NOMO-1 treated with DMSO at 0.1 percent for 48 hours (cell line): ENCODE measurements at regions not wholly inside any gene's neighbourhood (a gene's known extent, or its start where the extent isn't known, plus 50 kb on each side); places are given as distances from the start of the nearest gene placed in this dataset.
"Not testable (repeated sequence)": the region's sequence is repeated elsewhere in the genome, so short reads cannot be mapped to it uniquely, and the experiment has no call there.

ENCODE experiments used
- DNase-seq: peaks from one replicate; lab custom pipeline; 2025; ENCODE audit not compliant: unreplicated experiment; lab: John Stamatoyannopoulos, UW

DNA sequence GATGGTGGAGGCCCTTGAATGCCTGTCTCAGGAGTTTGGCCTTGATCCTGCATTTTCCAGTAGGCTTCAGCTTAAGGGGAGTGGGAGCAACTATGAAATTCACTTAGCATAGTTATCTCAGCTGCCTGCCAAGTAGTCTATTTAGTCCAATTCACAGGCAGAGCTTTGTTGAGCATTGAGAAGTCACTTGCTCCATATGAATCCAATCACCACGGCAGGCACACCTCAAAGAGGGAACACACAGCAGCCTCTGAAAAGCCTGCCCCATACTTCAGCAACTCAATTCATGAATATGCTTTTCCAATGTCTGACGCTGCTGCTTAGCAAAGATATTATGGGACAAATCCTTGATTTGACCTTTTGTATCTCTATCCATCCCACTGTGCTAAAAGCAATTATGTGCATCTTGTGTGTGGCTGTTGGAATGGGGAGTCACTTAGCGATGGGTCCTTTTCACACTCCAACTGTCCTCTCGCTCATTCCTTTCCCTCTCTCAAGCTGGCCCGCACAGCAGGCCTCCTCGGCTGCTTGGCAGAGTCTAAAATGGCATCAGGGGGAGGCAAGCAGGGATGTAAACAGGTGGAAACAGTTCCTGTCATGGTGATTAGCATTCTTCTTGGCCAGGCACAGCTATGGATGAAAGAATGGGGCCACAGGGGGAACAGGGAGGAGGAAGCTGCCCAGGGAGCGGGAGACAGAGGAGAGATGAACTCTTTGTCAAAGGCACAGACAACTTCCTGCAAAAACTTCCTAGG lies 56.0 kb upstream of the LRPPRC start:
- no peak for DNase-seq

DNA sequence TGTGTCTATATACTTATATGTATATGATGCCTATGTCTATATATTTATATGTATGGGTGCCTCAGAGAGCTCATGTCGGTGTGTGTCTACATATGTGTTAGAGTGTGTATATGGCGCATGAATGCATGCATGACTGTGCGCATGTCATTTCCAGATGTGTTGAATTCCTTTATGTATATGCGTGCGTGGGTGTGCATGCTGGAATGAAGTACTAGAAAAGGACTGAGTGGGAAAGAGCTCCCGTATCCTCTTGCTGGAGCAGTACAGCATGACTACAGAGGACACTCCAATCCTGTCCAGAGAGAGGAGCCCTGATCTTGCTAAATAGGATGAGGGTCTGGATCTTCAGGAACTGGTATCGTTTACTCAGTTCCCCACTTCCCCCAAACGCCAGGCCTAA lies 56.8 kb upstream of the LRPPRC start:
- DNase-seq, result no peak

DNA sequence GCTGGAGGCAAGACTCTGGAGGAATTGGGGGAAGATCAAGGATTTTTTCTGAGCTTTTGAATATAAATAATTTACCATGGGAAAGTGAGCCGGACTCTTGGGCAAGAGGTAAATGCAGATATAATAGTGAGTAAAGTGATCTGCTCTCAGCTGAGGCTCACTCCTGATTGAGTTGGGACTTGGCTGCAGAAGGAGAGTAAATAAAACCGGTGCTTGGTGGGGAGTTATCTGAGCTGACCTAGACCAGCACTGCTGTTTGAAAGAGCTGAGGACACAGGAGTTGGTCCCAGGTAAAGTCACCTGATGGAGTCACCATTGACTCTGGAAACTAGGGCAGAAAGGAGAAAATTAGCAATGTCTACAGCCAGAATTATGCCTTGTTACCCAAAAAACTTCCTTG lies 57.3 kb upstream of the LRPPRC start:
- no peak for DNase-seq

DNA sequence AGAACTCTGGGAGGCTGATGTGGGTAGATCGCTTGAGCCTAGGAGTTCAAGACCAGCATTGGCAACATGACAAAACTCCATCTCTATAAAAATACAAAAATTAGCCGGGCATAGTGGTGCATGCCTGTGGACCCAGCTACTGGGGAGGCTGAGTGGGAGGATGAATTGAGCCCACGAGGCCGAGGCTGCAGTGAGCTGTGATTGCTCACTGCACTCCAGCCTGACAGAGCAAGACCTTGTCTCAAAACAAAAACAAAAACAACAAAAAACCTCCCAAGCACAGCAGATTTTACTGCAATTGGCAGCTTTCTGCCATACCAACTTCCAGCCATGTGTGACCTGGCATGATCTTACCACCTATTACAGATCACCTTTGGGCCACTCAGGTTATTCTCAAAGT lies 57.7 kb upstream of the LRPPRC start:
- DNase-seq, result no peak

DNA sequence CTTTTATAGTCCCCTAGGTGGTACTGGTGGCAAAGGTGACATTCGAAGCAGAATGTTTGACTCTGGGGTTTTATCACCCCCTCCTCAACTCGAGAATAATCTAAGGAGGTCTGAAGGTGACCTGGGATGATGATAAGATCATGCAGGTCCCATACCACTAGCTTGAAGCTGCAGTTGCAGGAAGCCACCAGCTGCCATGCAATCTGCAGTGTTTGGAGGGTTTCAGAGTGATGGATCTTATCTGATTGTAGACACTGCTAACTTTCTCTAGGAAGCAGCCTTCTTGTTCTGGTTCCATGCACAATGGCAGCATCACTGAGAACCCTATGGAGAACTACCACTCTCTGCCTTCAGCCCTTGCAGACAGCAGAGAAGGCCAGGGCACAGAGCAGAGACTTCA lies 59.4 kb upstream of the LRPPRC start:
- DNase-seq, result no peak

DNA sequence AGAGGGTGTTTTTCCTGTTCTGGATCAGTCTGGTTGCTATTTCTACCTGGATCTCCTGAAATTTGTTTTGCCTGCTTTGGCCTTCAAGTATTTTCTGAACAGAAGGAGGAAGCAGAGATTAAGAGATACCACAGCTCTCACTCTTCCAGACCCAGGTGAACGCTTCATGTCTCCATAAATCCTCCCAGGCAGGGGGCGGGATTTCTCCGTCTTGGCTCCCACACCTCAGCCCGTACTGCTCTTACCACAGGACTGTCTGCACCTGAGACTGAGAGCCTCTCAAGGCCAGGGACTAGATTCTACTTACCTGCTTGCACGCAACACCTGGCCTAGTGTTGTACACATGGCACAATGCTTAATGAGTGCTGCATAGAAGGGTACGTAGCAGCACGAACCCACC lies 59.9 kb upstream of the LRPPRC start:
- no peak for DNase-seq

DNA sequence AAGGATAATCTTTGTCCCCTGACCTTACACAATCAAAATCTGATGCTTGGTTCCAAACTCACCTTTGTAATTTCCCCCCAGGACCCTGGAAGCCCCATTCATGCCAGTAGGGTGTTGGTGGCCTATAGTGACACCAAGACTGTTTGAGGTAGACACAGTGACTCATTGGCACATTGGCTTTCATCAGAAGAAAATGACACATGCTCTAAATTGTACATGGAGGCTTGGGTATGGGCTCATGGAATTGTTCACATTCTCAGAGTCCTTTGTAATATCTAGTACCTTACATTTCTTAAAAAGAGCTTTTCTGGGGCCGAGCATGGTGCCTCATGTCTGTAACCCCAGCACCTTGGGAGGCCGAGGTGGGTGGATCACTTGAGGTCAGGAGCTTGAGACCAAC lies 61.2 kb upstream of the LRPPRC start:
- no peak for DNase-seq

DNA sequence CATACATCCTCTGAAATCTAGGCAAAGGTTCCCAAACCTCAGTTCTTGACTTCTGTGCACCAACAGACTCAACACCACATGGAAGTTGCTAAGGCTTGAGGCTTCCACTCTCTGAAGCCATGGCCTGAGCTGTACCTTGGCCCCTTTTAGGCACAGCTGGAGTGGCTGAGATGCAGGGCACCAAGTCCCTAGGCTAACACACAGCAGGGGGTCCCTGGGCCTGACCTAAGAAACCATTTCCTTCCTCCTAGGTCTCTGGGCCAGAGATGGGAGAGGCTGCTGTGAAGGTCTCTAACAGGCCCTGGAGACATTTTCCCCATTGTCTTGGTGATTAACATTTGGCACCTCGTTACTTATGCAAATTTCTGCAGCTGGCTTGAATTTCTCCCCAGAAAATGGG lies 64.5 kb upstream of the LRPPRC start:
- DNase-seq, result not testable (repeated sequence)

DNA sequence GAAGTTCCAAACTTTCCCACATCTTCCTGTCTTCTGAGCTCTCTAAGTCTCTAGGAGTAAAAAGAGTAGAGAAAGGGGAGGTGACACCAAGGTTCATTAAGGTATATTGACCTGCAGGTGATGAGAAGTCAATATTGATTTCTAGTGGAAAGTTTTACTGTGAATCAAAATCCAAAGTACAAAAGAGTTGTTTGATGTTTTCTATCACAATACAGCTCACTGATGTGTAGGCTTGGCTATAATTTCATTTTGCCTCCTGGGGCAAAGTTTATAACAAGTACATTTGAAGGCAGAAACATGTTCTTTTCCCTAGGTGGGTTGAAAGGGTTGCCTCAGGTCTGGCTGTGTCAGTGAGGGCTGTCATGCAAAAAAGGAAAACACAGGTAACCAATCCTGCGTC lies 65.2 kb upstream of the LRPPRC start:
- no peak for DNase-seq

DNA sequence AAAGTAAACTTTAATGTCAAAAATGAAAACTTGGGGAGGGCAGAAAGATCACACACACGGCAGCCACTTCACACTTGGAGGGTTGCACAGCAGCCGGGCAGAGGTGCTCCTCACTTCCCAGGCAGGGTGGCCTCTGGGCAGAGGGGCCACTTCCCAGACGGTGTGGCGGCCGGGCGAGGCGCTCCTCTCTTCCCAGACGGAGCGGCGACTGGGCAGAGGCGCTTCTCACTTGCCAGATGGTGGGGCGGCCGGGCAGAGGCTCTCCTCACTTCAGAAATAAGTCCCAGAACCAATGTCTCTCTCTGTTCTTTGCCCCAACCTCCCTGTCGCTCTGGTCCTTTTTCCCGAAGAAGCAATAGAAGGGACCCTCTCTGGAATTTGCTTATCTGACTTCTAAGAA lies 65.7 kb upstream of the LRPPRC start:
- no peak for DNase-seq

DNA sequence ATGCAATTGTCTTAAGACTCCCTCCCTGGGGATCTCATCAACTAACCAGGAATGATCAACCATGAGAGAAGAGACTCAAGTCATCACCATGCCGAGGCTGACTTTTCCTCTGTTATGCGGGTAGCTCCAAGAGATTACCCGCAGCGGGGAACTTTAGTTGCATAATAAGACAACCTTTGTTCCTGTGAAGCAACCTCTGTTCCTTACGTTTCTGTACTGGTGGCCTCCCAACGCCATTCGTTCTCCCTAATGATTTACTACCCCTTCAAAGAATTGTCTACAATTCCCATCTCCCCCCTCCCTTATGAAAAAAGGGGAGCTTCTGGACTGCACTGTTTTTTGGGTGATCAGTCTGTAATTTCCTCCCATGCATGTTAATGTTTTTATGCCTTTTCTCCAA lies 66.1 kb upstream of the LRPPRC start:
- no peak for DNase-seq

DNA sequence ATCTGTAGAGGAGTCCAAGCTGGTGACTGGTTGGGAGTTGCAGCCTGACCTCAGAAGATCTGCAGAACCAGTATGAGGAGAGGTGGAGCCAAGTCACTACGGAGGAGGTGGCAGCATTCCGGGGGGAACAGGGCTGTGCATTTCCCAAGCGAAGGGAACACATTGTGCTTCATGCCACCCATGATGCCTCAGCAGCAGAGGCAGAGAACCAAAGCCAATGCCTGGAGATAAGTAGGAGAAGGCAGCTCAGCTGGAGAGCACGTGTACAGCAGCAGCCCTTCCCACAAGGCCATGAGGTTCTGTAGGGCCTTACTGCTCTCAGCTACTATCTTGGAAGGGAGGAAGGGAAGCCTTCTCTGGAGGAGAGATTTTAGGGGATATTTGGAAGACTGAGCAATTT lies 67.2 kb upstream of the LRPPRC start:
- DNase-seq, result no peak

DNA sequence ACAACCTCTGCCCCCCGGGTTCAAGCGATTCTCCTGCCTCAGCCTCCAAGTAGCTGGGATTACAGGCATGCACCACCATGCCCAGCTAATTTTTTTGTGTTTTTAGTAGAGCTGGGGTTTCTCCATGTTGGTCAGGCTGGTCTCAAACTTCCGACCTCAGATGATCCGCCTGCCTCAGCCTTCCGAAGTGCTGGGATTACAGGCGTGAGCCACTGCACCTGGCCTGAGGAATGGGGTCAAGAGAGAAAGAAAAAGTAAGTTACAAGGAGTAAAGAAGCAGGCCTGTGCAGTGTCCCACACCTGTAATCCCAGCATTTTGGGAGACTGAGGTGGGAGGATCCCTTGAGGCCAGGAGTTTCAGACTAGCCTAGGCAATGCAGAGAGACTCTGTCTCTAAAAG lies 68.5 kb upstream of the LRPPRC start:
- DNase-seq, result not testable (repeated sequence)

DNA sequence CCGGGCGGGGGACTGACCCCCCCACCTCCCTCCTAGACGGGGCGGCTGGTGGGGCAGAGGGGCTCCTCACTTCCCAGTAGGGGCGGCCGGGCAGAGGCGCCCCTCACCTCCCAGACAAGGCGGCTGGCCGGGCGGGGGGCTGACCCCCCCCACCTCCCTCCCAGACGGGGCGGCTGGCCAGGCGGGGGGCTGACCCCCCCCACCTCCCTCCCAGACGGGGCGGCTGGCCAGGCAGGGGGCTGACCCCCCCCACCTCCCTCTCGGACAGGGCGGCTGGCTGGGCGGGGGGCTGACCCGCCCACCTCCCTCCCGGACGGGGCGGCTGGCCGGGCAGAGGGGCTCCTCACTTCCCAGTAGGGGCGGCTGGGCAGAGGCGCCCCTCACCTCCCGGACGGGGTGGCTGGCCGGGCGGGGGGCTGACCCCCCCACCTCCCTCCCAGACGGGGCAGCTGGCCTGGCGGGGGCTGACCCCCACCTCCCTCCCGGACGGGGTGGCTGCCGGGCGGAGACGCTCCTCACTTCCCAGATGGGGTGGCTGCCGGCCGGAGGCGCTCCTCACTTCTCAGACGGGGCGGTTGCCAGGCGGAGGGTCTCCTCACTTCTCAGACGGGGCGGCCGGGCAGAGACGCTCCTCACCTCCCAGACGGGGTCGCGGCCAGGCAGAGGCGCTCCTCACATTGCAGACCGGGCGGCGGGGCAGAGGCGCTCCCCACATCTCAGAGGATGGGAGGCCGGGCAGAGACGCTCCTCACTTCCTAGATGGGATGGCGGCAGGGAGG lies 71.4 kb upstream of the LRPPRC start:
- not testable (repeated sequence) for DNase-seq

DNA sequence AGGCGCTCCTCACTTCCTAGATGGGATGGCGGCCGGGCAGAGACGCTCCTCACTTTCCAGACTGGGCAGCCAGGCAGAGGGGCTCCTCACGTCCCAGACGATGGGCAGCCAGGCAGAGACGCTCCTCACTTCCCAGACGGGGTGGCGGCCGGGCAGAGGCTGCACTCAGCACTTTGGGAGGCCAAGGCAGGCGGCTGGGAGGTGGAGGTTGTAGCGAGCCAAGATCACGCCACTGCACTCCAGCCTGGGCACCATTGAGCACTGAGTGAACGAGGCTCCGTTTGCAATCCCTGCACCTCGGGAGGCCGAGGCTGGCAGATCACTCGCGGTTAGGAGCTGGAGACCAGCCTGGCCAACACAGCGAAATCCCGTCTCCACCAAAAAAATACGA lies 72.0 kb upstream of the LRPPRC start:
- DNase-seq, result not testable (repeated sequence)

DNA sequence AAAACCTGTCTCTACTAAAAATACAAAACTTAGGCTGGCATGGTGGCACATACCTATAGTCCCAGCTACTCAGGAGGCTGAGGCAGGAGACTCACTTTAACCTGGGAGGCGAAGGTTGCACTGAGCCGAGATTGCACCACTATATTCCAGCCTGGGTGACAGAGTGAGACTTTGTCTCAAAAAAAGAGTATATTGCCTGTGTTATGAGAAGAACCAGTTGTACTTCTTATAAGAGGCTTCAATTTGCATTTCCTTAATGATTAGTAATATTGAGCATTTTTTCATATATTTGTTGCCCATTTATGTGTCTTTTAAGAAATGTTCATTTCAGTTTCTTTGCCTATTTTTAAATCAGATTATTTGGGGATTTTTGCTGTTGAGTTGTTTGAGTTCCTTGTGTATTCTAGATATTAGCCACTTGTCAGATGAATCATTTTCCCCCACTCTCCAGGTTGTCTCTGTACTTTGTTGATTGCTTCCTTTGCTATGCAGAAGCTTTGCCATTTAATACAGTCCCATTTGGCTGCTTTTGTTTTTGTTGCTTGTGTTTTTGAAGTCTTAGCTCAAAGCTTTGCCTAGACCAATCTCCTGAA lies 75.8 kb upstream of the LRPPRC start:
- no peak for DNase-seq

DNA sequence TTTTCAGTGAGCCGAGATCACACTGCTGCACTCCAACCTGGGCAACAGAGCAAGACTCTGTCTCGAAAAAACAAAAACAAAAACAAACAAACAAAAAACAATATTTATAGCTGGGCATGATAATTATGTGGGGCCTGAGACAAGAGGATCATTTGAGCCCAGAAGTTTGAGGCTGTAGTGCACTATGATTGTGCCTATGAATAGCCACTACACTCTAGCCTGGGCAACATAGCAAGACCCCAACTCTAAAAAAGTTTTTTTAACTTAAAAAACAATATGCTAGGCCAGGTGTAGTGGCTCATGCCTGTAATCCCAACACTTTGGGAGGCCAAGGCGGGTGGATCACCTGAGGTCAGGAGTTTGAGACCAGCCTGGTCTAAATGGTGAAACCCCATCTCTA lies 77.9 kb upstream of the LRPPRC start:
- DNase-seq, result not testable (repeated sequence)

DNA sequence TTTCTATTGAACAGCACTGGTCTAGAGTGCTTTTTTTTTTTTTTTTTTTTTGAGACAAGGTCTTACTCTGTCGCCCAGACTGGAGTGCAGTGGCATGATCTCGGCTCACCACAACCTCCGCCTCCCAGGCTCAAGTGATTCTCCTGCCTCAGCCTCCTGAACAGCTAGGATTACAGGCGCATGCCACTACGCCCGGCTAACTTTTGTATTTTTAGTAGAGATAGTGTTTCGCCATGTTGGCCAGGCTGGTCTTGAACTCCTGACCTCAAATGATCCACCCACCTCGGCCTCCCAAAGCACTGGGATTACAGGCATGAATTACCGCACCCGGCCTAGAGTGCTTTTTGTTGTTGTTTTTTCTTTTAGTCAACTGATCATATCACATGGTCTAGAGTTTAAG lies 79.0 kb upstream of the LRPPRC start:
- DNase-seq, result not testable (repeated sequence)

DNA sequence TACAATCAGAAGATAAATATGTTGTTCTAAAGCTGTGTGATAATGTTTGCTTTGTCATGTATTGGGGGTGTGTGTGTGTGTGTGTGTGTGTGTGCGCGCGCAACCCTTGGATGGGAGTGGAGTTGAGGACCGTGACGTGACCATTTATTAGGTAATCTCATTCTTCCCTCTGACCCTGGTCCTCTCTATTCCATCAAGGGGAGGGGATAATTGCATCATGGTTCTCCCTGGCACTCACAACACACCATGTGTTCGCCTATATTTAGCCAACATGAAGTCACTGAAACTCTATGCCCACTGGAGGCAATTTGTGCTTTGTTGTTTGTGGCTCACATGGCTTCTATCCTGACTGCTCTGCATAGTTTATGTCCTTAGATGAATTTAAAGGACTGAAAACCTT lies 79.8 kb upstream of the LRPPRC start:
- DNase-seq, result no peak

DNA sequence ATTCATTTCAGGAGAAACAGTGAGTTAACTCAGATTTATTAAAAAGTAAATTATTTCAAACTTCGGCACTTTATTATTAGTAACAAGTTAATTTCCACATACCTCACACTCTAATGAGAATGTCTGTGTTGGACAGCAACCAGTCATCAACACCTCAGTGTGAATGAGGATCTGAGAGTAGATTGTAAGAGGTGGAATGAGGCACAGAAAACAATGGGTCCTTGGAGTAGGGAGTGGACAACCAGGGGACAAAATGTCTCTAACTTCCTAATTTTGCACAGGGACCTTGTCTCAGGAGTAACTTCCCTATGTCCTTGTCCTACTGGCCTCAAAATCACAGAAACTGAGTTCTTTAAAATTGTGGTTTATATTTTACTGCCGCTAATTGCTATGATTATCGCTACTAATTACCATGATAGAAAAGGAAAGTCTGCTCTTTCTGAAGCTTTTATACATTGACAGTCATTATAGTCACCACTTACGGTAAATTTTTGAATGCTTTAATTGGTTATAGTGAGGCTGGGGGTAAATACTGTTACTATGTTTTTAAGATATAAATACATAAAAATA lies 82.2 kb upstream of the LRPPRC start:
- peak; percentile 53 for DNase-seq

DNA sequence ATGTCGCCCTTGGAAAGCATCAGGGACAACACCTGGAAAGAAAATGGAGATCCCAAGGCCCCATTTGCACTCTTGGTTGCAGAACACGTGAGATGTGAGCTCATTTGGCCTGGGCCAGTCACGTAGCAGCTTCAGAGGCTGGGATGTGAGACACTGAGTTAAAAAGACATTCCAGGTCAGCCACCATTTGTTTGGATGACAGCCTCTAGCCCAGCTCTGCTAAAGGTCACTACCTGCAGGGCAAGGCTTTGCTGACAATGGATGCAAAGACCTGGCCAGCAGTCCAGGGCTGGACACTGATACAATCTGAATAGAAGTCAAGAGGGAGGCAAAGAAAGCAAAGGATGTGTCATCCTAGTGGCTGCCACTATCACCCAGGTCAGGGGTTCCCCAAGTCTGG lies 83.9 kb upstream of the LRPPRC start:
- no peak for DNase-seq

DNA sequence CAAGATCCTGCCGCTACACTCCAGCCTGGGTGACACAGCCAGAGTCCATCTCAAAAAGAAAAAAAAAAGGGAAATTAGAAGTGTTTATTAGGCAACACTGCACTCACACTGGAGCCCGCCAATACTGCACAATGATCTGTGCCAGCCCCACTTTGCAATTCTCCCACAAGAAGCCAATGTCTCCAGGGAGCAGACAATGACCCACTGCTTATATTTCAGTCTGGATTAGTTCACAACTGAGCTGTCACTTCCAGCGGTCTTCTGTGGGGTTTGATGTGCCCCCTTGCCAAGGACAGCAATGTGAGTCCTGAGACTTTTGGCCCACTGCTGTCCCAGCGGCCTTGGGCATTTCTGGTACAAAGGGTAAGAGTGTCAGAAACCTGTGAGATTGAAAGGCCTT lies 85.6 kb upstream of the PPM1B start:
- no peak for DNase-seq
